IMR-90 (cell line): ENCODE measurements at regions not wholly inside any gene's neighbourhood (a gene's known extent, or its start where the extent isn't known, plus 50 kb on each side); places are given as distances from the start of the nearest gene placed in this dataset.

Source experiments
- ATAC-seq: fragments of 200-7000 bp; cut with Tn5 transposase; 2 replicates; pipeline ENCODE4 v1.9.1; 2020; ENCODE audit warnings: low read depth, mild to moderate bottlenecking, moderate library complexity
- BruUV-seq: library from RNA; stranded (reverse); fragments of 400-500 nt; replicated peaks from 2 replicates; lab custom pipeline; 2021; lab: Mats Ljungman, UMichigan
- CTCF ChIA-PET: fragments of 300-600 bp; formaldehyde crosslinking; extraction: SDS; loops from one replicate; lab custom pipeline; 2021; ENCODE audit warnings: antibody characterized with exemption; lab: Yijun Ruan, JAX
- POLR2A ChIA-PET: fragments of 300-600 bp; sonication (Branson Sonifier 250); formaldehyde crosslinking; loops from one replicate; lab custom pipeline; 2022; ENCODE audit warnings: antibody characterized with exemption; ENCODE audit not compliant: unreplicated experiment; lab: Charles Lee
- DNase-seq: peaks from one replicate; pipeline ENCODE4 v3.0.0; 2013
- H2AFZ ChIP-seq: replicated peaks from 2 replicates; pipeline ENCODE3; 2013; ENCODE audit warnings: low read length, mild to moderate bottlenecking; ENCODE audit not compliant: poor library complexity
- H2AK5ac ChIP-seq: 2 replicates; pipeline ENCODE4 v1.6.1; 2013; ENCODE audit warnings: low read depth, low read length, inconsistent platforms
- H2AK9ac ChIP-seq: replicated peaks from 2 replicates; pipeline ENCODE3; 2013; ENCODE audit warnings: mild to moderate bottlenecking, low read depth, low read length, moderate library complexity; ENCODE audit not compliant: poor library complexity
- H2BK120ac ChIP-seq: 2 replicates; pipeline ENCODE4 v1.6.1; 2013; ENCODE audit warnings: low read depth, low read length, inconsistent platforms
- H2BK15ac ChIP-seq: 3 replicates; pipeline ENCODE4 v1.6.1; 2013; ENCODE audit warnings: low read depth, low read length, inconsistent platforms
- H2BK20ac ChIP-seq: 2 replicates; pipeline ENCODE4 v1.6.1; 2013; ENCODE audit warnings: low read depth, mild to moderate bottlenecking, inconsistent platforms, low read length, moderate library complexity
- H2BK5ac ChIP-seq: 2 replicates; pipeline ENCODE4 v1.6.1; 2013; ENCODE audit warnings: mild to moderate bottlenecking, low read depth, low read length, inconsistent platforms; ENCODE audit not compliant: poor library complexity, severe bottlenecking
- H3K14ac ChIP-seq: replicated peaks from 2 replicates; pipeline ENCODE4 v1.6.1; 2013; ENCODE audit warnings: low read depth, low read length, inconsistent platforms
- H3K18ac ChIP-seq: 2 replicates; pipeline ENCODE4 v1.6.1; 2013; ENCODE audit warnings: low read depth, low read length, control low read depth
- H3K23ac ChIP-seq: 2 replicates; pipeline ENCODE4 v1.6.1; 2013; ENCODE audit warnings: low read depth, low read length, inconsistent platforms
- H3K27ac ChIP-seq: 2 replicates; pipeline ENCODE4 v1.5.1; 2013; ENCODE audit warnings: mild to moderate bottlenecking, control low read depth, low read length; ENCODE audit not compliant: insufficient read depth
- H3K27me3 ChIP-seq: 2 replicates; pipeline ENCODE4 v1.6.1; 2013; ENCODE audit warnings: low read length; ENCODE audit not compliant: control insufficient read depth, insufficient read depth
- H3K36me3 ChIP-seq: 2 replicates; pipeline ENCODE4 v1.6.1; 2013; ENCODE audit warnings: low read length, mixed read lengths; ENCODE audit not compliant: control insufficient read depth, insufficient read depth
- H3K4ac ChIP-seq: 2 replicates; pipeline ENCODE4 v1.6.1; 2013; ENCODE audit warnings: low read depth, low read length, inconsistent platforms
- H3K4me1 ChIP-seq: 2 replicates; pipeline ENCODE4 v1.6.1; 2013; ENCODE audit warnings: low read length, mixed read lengths; ENCODE audit not compliant: control insufficient read depth, insufficient read depth
- H3K4me2 ChIP-seq: 2 replicates; pipeline ENCODE4 v1.6.1; 2013; ENCODE audit warnings: low read depth, mild to moderate bottlenecking, control low read depth, low read length, moderate library complexity
- H3K4me3 ChIP-seq: 2 replicates; pipeline ENCODE4 v1.5.1; 2013; ENCODE audit warnings: low read depth, mild to moderate bottlenecking, control low read depth, low read length, moderate library complexity; ENCODE audit not compliant: insufficient read depth
- H3K56ac ChIP-seq: 2 replicates; pipeline ENCODE4 v1.6.1; 2013; ENCODE audit warnings: low read length, inconsistent platforms; ENCODE audit not compliant: insufficient read depth; ENCODE audit errors: extremely low read depth
- H3K79me1 ChIP-seq, 2 experiments: 2 replicates each; pipeline ENCODE4 v1.6.1; 2013; ENCODE audit warnings: low read length in 2 of 2, inconsistent platforms in 1 of 2, low read depth in 1 of 2
- H3K9ac ChIP-seq: 2 replicates; pipeline ENCODE4 v1.6.1; 2013; ENCODE audit warnings: low read depth, low read length, control low read depth
- H3K9me1 ChIP-seq: 2 replicates; pipeline ENCODE4 v1.6.1; 2013; ENCODE audit warnings: low read length, inconsistent platforms; ENCODE audit not compliant: insufficient read depth
- H3K9me3 ChIP-seq: 2 replicates; pipeline ENCODE4 v1.6.1; 2013; ENCODE audit warnings: low read length; ENCODE audit not compliant: control insufficient read depth, insufficient read depth
- H4K20me1 ChIP-seq: 2 replicates; pipeline ENCODE4 v1.6.1; 2013; ENCODE audit warnings: low read length, inconsistent platforms; ENCODE audit not compliant: insufficient read depth
- H4K5ac ChIP-seq: 2 replicates; pipeline ENCODE4 v1.6.1; 2013; ENCODE audit warnings: mild to moderate bottlenecking, low read depth, low read length, control low read depth
- H4K8ac ChIP-seq, 2 experiments: 2 replicates each; pipeline ENCODE4 v1.6.1; 2013; ENCODE audit warnings: low read depth in 2 of 2, low read length in 2 of 2, control low read depth in 1 of 2, inconsistent platforms in 1 of 2
- H4K91ac ChIP-seq: 2 replicates; pipeline ENCODE4 v1.6.1; 2013; ENCODE audit warnings: low read depth, low read length, inconsistent platforms; ENCODE audit not compliant: insufficient read depth
- MAFK ChIP-seq: IDR thresholded peaks from 2 replicates; pipeline ENCODE4 v1.6.1; 2012; ENCODE audit warnings: low read depth, low read length, improper control_type of control experiment
- RCOR1 ChIP-seq: IDR thresholded peaks from 2 replicates; pipeline ENCODE4 v1.6.1; 2012; ENCODE audit warnings: mild to moderate bottlenecking, low read length, improper control_type of control experiment; ENCODE audit not compliant: insufficient replicate concordance
- WGBS, 2 experiments: methylation state at CpG; one replicate each; pipeline versions ENCODE4 v1.1.5 to v1.1.7; 2013; ENCODE audit warnings: missing lambda C conversion rate in 2 of 2; ENCODE audit not compliant: insufficient read length in 1 of 2; ENCODE audit errors: extremely low coverage in 2 of 2; 5-methylcytosine and 5-hydroxymethylcytosine counted together
- dilution Hi-C: fragments of 300-500 bp; cut with HindIII; formaldehyde crosslinking; loops from one replicate; pipeline ENCODE4 v1.14.3; 2018; ENCODE audit warnings: low sequenced_read_pairs; ENCODE audit not compliant: unreplicated experiment
- in situ Hi-C: fragments of 300-500 bp; cut with MboI; formaldehyde crosslinking; loops from 3 replicates; pipeline ENCODE4 v1.14.3; 2019; ENCODE audit warnings: low sequenced_read_pairs, inconsistent platforms, mixed read lengths
- intact Hi-C: fragments of 100-400 bp; cut with micrococcal nuclease; formaldehyde crosslinking; loops from 2 replicates; pipeline ENCODE4 v1.10.0; 2022
- TF ChIP-seq, protein P1 (sequence below): fragments of 150-350 bp; IDR thresholded peaks from 2 replicates; pipeline ENCODE4 v1.6.1; 2016; ENCODE audit warnings: low read depth, mild to moderate bottlenecking, low read length, moderate library complexity, borderline replicate concordance
- TF ChIP-seq, protein P2 (sequence below): conservative IDR thresholded peaks from 2 replicates; pipeline ENCODE4 v1.5.1; 2012; ENCODE audit warnings: mild to moderate bottlenecking, low read depth, low read length, improper control_type of control experiment

- dilution Hi-C loops: no loop called here
- CTCF ChIA-PET: no interaction called here
- 68% methylated on average over 2 of the region's 9 CpGs; no CpG with 5 or more reads in 1 of the 2 experiments for WGBS, 2 experiments
Measured at GRCh38 chr10:33676606-33677339, 342.3 kb upstream of the NRP1 start.

More at GRCh38 chr10:33676606-33677339, 342.3 kb upstream of the NRP1 start:
- H2BK15ac ChIP-seq: no peak overlapping the region
- H3K18ac ChIP-seq: no peak overlapping the region
- H3K14ac ChIP-seq: no peak overlapping the region
- H3K4me3 ChIP-seq: no peak overlapping the region
- H3K4ac ChIP-seq: no peak overlapping the region
- H4K20me1 ChIP-seq: no peaks in the 10 kb centered on the region
- no peak overlapping the region for H3K27ac ChIP-seq
- H2BK120ac ChIP-seq: no peak overlapping the region
- H3K79me1 ChIP-seq: no peaks in the 10 kb centered on the region
- H2AK5ac ChIP-seq: no peak overlapping the region
- no peaks in the 10 kb centered on the region for H3K36me3 ChIP-seq
- H3K23ac ChIP-seq: no peak overlapping the region
- ATAC-seq (no peak), DNase-seq (no peak)
- no peak overlapping the region for H4K5ac ChIP-seq
- no peaks in the 10 kb centered on the region; the same call in 1 of the 2 replicates for H3K27me3 ChIP-seq
- no peak overlapping the region for H2AFZ ChIP-seq
- no peak overlapping the region for H4K91ac ChIP-seq
- H3K56ac ChIP-seq: no peak overlapping the region
- H3K9ac ChIP-seq: no peak overlapping the region
- H4K8ac ChIP-seq: no peak overlapping the region
- no peaks in the 10 kb centered on the region for H3K4me1 ChIP-seq
- in situ Hi-C loops: no loop called here
- no peak overlapping the region for H2AK9ac ChIP-seq
- no peaks in the 10 kb centered on the region for H3K9me1 ChIP-seq
- no peak overlapping the region for H3K4me2 ChIP-seq
- H3K9me3 ChIP-seq: no peaks in the 10 kb centered on the region
- intact Hi-C loops: no loop called here
- POLR2A ChIA-PET: no interaction called here
- TF ChIP-seq, protein P1, sequence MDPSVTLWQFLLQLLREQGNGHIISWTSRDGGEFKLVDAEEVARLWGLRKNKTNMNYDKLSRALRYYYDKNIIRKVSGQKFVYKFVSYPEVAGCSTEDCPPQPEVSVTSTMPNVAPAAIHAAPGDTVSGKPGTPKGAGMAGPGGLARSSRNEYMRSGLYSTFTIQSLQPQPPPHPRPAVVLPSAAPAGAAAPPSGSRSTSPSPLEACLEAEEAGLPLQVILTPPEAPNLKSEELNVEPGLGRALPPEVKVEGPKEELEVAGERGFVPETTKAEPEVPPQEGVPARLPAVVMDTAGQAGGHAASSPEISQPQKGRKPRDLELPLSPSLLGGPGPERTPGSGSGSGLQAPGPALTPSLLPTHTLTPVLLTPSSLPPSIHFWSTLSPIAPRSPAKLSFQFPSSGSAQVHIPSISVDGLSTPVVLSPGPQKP: no peak
- TF ChIP-seq RCOR1 (no peak), MAFK (no peak)
- TF ChIP-seq, protein P2, sequence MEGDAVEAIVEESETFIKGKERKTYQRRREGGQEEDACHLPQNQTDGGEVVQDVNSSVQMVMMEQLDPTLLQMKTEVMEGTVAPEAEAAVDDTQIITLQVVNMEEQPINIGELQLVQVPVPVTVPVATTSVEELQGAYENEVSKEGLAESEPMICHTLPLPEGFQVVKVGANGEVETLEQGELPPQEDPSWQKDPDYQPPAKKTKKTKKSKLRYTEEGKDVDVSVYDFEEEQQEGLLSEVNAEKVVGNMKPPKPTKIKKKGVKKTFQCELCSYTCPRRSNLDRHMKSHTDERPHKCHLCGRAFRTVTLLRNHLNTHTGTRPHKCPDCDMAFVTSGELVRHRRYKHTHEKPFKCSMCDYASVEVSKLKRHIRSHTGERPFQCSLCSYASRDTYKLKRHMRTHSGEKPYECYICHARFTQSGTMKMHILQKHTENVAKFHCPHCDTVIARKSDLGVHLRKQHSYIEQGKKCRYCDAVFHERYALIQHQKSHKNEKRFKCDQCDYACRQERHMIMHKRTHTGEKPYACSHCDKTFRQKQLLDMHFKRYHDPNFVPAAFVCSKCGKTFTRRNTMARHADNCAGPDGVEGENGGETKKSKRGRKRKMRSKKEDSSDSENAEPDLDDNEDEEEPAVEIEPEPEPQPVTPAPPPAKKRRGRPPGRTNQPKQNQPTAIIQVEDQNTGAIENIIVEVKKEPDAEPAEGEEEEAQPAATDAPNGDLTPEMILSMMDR: no peak
- no peak overlapping the region for H2BK5ac ChIP-seq
- no peak overlapping the region for H2BK20ac ChIP-seq
- no TSS peak for BruUV-seq
